RWPE1 (cell line): ENCODE measurements at regions not wholly inside any gene's neighbourhood (a gene's known extent, or its start where the extent isn't known, plus 50 kb on each side); places are given as distances from the start of the nearest gene placed in this dataset.

Experiments
- CTCF ChIA-PET: fragments of 350-600 bp; sonication (Branson Sonifier 250); formaldehyde crosslinking; extraction: SDS; loops from one replicate; lab custom pipeline; 2021; lab: Yijun Ruan, JAX
- POLR2A ChIA-PET: fragments of 400-600 bp; formaldehyde crosslinking; extraction: SDS; loops from one replicate; lab custom pipeline; 2020; ENCODE audit warnings: antibody characterized with exemption; ENCODE audit not compliant: low non-redundant PET; lab: Yijun Ruan, JAX
- DNase-seq: peaks from one replicate; pipeline ENCODE4 v3.0.0; 2012; ENCODE audit warnings: low spot score
- H3K27ac ChIP-seq: fragments of 450-650 bp; 2 replicates; pipeline ENCODE4 v1.5.1; 2017
- TF ChIP-seq, protein P1 (sequence below): fragments of 450-650 bp; conservative IDR thresholded peaks from 2 replicates; pipeline ENCODE4 v1.5.1; 2017; ENCODE audit warnings: low read depth, mild to moderate bottlenecking

DNA sequence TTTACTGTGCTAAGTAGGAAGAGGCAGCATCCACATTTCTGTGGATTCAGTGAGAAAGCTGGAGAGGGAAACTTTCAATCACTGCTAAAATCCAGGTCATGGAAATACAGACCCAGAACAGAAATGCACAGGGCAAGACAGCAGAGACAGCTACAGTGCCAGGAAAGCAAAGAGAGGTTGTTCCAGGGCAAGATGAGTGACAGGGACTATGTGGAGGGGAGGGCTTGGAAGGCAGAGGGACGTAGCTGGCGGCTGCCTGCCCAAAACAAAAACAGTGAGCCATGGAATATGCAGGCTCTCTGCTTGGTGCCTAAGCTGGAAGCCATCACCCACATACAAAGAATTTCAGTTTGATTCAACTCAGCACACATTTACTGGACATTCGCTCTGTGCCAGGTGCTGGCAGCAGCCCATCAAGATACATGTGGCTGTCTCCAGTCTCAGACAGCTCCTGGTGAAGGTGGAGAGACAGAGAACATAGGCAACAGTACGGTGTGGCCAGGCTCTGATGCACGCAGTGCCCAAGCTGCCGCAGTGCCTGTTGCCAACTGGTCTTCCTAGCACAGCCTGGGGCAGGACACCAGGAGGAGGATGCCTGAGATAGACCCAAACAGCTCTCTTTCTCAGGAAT is 88.7 kb downstream of the AIPL1 start:
- ChIA-PET POLR2A (no interaction called here), CTCF (no interaction called here)
- TF ChIP-seq, protein P1, sequence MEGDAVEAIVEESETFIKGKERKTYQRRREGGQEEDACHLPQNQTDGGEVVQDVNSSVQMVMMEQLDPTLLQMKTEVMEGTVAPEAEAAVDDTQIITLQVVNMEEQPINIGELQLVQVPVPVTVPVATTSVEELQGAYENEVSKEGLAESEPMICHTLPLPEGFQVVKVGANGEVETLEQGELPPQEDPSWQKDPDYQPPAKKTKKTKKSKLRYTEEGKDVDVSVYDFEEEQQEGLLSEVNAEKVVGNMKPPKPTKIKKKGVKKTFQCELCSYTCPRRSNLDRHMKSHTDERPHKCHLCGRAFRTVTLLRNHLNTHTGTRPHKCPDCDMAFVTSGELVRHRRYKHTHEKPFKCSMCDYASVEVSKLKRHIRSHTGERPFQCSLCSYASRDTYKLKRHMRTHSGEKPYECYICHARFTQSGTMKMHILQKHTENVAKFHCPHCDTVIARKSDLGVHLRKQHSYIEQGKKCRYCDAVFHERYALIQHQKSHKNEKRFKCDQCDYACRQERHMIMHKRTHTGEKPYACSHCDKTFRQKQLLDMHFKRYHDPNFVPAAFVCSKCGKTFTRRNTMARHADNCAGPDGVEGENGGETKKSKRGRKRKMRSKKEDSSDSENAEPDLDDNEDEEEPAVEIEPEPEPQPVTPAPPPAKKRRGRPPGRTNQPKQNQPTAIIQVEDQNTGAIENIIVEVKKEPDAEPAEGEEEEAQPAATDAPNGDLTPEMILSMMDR, result no peak

DNA sequence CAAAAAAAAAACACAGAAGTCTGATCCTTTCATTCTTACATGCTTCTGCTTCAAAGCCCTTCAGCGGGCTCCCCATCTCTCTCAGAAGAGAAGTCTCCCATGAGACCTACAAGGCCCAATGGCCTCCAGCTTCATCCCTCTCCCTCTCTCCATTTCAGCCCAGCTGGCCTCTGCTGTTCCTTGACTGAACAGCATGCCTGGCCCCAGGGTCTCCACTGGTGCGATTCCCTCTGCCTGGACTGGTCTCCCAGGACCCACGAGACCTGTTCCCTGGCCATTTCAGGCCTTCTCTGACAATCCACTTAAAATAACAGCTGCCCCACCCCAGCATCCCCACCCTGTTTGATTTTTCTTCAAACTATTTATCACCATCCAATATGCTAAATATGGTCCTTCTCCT is 91.2 kb downstream of the AIPL1 start:
- TF ChIP-seq, protein P1, result no peak
- ChIA-PET CTCF (no interaction called here), POLR2A (no interaction called here)
- no peak overlapping the region for H3K27ac ChIP-seq
- DNase-seq, result no peak

More for the DNA sequence above, 88.7 kb downstream of the AIPL1 start:
- DNase-seq, result no peak
- H3K27ac ChIP-seq, result no peak overlapping the region

DNA sequence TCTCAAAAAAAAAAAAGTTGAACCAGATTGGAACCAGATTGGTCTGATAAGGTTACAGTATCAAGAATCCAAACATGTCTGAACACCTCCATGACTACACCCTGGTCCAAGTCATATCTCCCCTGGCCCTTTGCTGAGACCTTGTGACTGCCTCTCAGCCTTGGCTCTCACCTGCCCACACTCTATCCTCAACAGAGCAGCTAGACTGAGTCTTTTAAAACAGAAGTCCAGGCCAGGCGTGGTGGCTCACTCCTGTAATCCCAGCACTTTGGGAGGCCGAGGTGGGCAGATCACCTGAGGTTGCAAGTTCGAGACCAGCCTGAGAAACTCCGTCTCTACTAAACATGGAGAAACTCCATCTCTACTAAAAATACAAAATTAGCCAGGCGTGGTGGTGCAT is 91.7 kb downstream of the AIPL1 start:
- H3K27ac ChIP-seq, result no peak overlapping the region
- TF ChIP-seq, protein P1, result no peak
- POLR2A ChIA-PET, result no interaction called here
- CTCF ChIA-PET, result interaction anchor here (0.7 kb wide), 1 partner anchor 106 kb away, joined by 3 read pairs; no protein-coding TSS in a partner anchor
- no peak for DNase-seq

DNA sequence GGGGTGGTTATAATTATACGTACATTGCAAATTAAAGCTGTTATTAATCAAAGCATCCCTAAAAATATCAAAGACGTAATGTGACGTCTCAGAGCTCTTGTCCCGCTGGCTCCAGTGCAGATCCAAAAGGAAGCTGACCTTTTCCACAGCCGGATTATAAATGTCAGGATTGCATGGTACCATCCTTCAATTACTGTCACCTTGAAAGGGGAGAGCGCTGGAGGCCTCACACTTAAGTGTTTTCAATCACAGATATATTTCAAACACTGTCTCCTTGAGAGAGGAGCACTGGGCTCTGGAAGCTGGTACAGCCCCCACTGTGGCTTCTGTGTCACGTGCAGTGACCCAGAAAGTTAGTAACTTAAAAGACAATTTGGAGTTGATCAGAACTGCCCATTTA is 94.2 kb downstream of the AIPL1 start:
- TF ChIP-seq, protein P1, result no peak
- H3K27ac ChIP-seq, result no peak overlapping the region
- CTCF ChIA-PET, result interaction anchor here (1.3 kb wide), 1 partner anchor 9 kb away, joined by 4 read pairs; no protein-coding TSS in a partner anchor
- POLR2A ChIA-PET, result interaction anchor here (0.5 kb wide), 1 partner anchor 678 kb away, joined by 5 read pairs; no protein-coding TSS in a partner anchor
- DNase-seq, result no peak

DNA sequence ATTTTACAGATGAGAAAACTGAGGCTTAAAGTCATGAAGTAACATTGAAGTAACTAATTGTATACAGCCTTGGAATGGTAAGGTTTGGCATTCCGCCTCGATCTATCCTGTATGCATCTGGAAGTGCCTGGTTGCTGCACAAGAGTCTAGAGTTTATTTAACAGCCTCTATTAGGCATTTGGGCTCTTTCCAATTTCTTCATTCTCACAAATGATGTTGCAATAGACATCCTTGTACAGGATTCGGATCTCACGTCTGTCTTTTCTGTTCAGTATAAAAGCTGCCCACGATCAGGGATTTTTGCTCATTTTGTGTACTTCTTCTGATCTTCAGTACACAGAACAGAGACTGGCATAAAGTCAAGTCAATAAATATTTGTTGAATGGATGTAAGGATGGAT is 100.5 kb downstream of the AIPL1 start:
- CTCF ChIA-PET, result no interaction called here
- no peak for DNase-seq
- TF ChIP-seq, protein P1, result no peak

DNA sequence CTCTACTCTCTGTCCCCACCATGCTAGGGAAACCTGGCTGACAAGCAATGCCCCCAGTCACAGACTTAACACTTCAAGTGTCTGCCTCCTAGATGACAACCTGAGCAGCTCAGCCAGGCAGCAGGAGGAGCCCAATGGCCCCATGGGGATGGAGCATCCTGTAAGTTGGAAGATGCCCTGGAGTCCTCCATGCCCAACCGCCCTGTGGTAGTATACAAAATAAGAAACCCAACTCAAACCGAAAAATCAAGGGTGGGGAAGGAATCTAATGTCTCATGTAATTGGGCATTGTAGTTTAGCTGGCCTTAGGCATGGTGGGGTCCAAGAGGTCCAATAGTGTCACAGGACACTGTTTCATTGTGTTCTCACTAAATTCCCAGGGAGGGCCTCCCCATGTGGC is 104.0 kb downstream of the AIPL1 start:
- ChIA-PET CTCF (interaction anchor here (0.7 kb wide), 1 partner anchor 10 kb away, joined by 3 read pairs; no protein-coding TSS in a partner anchor), POLR2A (no interaction called here)
- no peak for DNase-seq
- H3K27ac ChIP-seq, result no peak overlapping the region
- TF ChIP-seq, protein P1, result no peak

More for the DNA sequence above, 100.5 kb downstream of the AIPL1 start:
- H3K27ac ChIP-seq, result no peak overlapping the region
- POLR2A ChIA-PET, result no interaction called here
